GM21717 (cell line): ENCODE measurements at regions not wholly inside any gene's neighbourhood (a gene's known extent, or its start where the extent isn't known, plus 50 kb on each side); places are given as distances from the start of the nearest gene placed in this dataset.

Experiments
- ATAC-seq: cut with Tn5 transposase; IDR thresholded peaks from one replicate; pipeline ENCODE4 v1.9.1; 2021; ENCODE audit warnings: mild to moderate bottlenecking, moderate library complexity; ENCODE audit not compliant: unreplicated experiment

DNA sequence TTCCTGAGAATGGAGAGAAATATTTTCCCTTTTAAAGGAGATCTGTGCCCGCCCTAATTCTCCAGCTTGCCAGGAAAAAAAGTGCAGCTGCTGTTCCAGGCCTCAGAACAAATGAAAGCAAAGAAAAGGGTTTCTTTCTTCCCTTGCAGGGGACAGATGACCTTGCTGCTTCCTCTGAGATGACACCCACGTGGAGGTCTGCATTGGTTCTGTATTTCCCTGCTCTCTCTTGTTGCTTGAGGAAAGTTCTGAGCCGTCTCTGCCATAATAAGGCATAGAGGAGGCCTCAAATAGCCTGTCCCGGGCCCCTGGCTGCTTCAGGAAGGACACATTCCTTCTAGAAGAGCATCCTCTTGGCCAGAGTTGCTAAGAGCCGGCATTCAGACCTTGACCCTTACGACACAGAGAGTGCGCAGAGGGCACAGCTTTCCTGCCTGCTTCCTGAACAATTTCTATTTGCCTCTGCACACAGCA lies 501.8 kb upstream of the SULF2 start:
- ATAC-seq, result no peak

DNA sequence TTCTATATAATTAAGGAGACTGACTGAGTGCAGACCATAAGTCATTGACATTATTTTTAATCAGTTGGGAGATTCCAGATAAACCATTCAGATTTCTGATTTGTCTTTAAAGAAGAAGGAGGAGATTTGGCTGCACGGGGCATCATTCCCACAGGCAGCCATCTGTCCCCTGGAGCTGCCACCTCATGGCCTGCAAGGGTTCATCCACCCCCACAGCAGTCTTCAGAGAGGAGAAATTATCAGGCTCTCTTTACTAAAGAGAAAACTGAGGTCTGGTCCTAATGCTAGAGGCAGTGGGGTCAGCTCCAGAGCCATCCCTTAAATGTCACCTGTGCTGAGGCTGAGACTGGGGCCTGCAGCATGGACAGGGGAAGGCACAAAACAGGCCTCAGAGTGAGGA lies 501.3 kb upstream of the SULF2 start:
- ATAC-seq, result no peak

DNA sequence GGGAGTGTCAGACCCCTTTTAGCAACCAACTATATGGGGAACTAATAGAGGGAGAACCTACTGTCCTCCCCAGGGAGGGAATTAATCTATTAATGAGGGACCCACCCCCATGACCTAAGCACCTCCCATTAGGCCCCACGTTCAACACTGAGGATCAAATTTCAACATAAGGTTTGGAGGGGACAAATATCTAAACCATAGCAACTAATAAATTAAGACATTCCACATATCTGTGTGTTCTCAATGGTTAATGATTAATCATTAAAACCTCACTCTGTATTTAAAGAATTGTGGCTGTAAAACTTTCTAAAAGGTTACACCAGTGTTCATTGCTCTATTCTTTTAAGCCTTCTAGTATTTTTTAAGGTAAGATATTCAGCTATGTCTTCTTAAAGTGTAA lies 500.4 kb upstream of the SULF2 start:
- ATAC-seq, result no peak

DNA sequence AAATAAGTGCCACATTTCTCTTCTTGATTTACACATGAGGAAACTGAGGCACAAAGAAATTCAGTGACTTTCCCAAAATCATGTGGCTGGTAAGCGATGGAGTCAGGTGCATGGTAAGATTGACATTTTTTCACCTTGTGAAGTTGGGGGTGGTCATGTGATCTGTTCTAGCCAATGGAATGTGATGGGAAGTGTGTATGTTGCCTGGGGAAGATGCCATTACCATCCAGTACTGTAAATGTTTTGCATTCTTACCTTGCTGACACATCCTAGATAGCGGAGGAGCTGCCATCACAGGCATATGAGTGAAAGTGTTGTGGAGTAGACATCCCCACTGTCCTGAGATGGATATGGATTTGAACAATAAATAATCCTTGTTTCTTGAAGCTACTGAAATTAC lies 499.6 kb upstream of the SULF2 start:
- no peak for ATAC-seq

DNA sequence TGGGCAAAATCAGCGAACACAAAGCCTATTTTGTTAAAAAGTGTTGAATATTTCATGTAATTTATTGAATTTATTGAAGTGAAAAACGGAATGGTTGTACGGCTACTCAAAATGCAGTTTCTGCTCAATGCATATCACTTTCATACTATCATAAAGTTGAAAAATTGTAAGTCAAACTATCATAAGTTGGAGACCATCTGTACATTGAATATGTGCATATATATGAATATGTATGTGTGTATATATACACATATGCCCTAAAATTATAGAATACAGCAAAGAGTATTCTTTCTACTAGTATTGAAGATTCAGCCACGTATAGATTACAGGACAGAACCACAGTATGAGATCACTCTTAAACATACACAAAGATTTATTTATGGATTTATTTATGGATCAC lies 499.0 kb upstream of the SULF2 start:
- ATAC-seq, result no peak

DNA sequence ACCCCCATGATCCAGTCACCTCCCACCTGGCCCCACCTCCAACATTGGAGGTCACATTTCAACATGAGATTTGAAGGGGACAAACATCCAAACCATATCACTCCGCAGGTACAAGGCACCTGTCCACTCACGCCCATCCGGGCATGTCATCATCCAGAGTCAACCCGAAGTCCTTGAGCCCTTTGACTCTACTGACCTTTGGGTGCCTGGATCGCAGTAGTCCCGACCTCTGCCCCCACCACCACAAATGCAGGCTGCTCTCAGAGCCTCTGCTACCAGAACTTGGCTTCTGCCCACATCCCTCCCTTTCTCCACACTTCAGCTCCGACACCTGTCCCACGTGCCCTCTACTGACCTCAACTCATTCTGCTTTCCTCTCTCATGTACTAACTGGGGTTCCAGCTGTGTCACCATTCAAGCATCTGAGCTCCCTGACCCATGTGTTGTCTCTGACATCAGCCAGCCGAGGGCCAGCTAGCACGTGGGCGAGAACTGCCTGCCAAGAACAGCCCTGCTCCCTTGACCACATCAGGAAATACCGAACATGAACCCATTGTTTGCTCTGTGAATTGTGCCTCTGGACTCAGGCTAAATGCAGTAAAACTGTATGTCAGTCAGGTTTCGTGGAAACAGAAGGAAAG lies 498.3 kb upstream of the SULF2 start:
- no peak for ATAC-seq

DNA sequence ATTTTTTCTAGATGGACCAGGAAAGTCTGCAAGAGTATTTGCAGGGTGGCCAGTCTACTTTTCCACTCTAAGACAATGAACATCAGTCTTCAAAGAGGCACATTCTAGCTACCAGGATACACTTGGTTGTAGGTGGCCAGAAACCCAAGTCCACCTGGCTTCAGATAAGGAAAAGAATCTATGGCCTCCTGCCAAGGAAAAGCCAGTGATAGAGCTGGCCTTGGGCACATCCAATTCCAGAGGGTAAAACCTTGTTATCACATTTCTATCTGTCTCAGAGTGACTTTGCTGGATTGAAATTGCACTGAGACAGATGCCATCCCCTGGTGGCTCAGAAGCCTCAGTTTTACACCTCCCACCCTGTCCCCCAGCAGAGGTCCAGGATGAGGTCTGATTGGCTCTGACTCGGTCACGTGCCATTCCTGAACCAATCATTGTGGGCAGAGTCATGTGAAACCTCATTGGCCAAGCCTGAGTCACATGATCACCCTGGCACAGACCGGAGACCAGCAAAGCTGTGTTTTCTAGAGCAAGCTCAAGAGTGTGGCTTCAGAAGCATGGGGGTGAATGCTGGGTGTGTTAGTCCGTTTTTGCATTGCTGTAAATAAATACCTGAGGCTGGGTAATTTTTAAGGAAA lies 497.4 kb upstream of the SULF2 start:
- ATAC-seq, result no peak

DNA sequence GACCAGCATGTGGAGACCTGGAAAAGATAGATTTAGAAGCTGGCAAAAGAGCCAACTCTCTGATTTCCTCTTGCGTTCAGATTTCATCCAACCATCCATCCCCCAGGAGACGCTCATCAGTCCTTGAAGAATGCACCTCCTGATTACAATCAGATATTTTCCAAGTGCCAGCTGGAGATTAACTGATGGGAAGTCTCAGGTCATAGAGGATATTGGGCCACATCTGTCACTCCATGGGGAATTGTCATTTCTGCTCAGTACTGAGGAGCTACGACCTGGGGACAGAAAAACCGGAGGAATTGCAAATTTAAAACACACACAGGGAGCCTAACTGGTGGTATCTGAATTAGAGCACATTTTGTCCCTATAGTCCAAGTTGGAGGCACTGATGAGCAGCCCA lies 496.2 kb upstream of the SULF2 start:
- no peak for ATAC-seq

DNA sequence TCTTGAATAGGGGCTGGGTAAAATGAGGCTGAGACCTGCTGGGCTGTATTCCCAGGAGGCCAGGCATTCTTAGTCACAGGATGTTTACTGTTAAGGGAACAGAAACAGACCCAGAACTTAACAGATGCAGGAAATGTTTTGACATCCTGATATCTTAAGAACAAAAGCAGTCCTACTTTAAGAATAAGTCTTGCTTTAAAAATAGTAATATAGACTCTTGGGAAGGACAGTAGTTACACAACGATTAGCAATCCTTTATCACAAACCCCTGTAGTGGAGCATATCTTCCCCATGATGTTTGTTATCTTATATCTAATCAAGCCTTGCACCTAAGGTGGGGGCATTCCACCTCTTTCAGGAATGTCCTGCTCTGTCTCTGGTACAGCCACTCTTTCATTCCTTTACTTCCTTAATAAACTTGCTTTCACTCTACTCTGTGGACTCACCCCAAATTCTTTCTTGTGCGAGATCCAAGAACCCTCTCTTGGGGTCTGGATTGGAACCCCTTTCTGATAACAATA lies 493.7 kb upstream of the SULF2 start:
- ATAC-seq, result no peak

DNA sequence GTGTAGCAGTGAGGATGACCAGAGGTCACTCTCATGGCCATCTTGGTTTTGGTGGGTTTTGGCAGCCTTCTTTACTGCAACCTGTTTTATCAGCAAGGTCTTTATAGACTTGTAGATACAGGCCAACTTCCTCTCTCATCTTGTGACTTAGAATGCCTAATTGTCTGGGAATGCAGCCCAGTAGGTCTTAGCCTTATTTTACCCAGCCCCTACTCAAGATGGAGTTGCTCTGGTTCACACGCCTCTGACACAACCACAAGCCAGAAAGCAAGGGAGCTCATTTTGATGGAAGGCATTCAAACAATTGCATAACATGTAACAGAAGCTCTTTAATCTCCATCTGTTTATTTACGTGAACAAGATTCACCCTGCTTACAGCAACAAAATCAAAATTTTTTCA lies 492.0 kb upstream of the SULF2 start:
- ATAC-seq, result no peak

DNA sequence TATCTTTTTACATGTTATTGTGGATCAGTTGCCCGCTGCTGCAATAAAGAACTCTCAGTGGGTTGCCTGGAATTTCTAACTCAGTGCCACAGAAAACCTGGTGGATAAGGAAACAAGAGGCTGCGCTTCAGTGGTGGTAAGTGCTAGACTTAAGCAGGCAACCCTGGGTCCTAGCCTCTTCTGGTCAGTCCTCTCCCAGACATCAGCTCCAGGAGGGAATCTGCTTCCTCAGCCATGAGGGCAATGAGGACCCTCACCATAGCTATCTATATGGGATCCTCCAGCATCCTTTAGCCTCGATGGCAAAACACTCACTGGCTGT lies 490.7 kb upstream of the SULF2 start:
- no peak for ATAC-seq

DNA sequence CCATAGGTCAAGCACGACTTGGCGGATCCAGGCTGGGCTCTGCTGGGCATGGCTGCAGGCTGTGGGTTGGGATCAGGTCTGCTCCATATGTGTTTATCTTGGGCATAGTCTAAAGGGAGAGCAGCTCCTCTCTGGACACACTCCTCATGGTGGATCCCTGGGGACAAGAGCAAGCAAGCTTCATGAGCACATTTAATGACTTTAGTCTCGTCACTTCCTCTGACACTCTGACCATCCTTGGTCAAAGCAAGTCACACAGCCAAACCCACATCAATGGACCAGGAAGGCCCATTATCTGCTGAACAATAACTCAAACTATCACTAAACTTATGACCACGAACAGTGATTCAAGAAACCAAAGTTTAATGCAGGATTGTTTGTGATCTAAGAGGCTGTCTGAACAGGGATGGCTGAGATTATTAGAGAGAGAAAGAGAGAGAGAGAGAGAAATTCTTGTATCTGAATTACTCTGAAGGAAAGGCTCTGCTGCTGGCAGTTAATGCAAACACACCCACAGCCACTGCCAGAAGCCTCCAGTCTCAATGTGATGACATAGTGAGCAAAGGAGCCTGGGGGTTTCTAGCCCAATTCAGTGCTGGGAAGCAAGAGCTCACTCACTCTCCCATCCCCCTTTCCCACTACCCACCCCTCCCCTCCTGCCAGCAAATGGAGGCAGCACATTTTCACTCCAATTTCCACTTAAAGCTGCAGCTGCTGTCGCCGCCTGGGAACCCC lies 490.2 kb upstream of the SULF2 start:
- no peak for ATAC-seq

DNA sequence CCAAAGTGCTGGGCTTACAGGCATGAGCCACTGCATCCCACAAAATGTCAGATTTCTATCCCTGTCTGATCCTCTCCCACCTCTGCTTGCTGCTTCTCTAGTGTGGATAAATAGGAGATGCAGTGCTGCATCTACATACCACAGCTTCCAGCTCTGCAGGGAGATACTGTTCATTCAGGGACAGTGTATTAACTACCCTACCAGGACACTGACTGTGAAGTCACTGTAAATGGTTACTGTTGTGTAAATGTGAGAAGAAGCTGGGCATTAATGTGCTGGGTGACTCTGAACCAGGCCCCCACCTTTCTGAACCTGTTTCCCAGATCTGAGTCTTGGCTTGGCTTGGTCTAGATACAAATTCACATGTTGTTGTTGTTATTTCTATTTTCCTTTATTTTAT lies 488.6 kb upstream of the SULF2 start:
- no peak for ATAC-seq

DNA sequence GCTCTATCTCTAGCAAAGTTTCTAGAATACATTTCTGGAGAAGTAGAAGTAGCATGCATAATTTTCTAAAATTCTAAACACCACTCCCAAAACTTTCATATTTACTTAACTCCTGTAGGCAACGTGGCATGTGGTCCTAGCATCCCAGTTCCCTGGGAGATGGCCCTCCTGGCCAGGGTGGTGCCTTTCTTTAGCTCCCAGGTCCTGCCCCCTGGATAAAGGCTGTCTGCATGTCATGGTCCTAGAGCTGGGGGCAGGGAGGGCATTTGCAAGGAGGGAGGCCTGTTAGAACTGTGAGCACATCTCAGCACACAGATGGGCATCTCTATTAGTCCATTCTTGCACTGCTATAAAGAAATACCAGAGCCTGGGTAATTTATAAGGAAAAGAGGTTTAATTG lies 485.6 kb upstream of the SULF2 start:
- no peak for ATAC-seq

DNA sequence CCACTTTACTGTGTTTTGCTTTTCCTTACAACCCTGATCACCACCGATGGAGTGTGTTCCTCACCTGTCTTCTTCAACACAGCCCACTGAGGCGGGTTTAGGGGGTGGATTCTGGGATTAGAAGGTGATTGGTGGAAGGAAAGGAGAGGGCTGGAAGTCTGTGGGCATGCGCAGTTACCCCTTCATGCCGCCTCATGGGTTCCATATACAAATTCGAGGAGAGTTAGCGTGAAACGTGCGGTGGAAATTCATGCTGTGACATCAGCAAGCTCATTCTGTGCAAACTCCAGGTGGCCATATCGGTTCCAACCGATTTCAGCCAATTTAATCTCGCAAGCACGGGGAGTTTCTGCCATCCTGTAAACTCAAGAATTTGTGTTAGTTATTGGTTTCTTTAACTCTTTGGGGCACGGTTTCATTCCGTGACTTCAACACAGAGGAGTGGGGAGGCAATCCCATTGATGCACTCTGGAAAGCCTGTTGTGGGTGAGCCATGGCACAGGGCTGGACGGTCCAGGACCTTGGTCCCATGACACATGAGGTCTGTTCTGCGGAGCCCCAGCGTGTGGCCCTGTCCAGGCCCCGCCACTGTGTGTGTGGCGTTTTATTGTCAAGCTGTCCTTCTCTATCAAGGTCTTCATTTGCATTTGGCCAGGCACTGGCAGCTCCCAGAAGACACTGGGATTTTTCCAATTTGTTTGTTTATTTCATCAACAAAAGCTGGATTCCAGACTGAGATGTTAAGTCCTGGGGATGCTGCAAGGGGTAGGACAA lies 482.8 kb upstream of the SULF2 start:
- ATAC-seq, result no peak

DNA sequence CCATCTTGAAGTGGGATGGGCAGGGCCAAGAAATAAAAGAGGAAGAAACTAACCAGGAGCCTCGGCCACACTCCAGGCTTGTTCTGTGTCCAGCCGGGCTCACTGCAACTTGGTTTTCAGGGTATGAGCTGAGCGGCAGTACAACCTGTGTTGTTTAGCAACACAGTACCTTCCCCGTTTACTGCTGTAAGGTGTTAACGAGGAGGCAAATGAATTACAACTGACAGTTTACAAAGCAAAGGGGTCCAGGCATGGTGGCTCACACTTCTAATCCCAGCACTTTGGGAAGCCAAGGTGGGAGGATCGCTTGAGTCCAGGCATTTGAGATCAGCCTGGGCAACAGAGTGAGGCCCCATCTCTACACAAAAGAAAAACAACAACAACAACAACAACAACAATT lies 481.3 kb upstream of the SULF2 start:
- ATAC-seq, result no peak

DNA sequence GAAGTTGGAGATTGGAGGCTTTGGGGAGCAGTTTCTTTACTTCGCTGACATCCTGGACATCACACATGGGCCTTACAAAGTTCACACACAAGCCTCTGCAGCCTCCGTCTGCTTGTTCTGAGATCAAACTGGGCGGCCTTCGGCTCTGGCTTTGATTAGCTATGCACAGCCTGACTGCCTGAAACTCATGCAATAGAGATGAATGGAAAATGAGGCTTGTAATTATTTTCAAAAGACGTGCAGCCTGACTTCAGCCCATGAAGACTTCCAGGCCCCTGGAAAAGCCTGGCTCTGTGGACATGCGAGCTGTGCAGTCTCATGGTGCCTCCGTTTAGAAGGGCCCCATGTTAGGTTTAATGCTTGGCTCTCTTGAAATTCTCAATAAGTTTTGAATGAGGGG lies 480.5 kb upstream of the SULF2 start:
- ATAC-seq, result no peak

DNA sequence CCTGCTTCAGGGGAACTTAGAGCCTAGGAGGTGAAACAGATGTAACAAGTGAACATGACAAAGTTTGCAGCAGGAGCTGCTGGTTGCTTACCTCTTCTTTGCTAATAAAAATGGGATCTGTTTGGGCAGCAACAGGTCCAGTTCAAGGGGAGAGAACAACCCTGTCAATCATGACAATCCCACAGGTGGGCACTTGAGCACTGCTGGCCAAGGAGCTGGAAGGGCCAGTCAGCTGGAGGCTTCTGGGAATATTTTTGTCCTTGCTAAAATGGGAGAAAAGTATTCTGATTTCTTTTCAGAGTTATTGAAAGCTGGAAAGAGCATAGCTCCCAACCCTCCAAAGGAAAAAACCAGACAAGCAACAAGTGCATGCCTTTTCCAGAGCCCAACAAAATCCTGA lies 477.7 kb upstream of the SULF2 start:
- no peak for ATAC-seq

DNA sequence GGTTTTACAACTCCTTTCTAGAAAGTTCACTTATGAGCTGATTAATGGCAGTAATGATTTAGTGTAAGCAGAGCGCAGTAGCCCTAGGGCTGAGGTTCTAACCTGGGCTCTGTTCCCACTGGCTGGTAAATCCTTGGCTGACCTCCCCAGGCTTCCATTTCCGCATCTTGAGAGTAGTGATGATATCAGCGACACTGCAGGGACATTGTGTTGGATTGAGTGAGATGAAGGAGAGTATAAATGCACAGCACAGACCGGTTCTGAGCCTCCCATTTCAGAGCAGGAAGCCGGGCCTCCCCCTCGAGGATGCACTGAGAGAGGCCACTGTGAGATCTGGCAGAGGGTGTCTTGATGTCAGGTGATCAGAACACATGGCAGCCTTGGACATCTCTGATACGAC lies 477.2 kb upstream of the SULF2 start:
- no peak for ATAC-seq

DNA sequence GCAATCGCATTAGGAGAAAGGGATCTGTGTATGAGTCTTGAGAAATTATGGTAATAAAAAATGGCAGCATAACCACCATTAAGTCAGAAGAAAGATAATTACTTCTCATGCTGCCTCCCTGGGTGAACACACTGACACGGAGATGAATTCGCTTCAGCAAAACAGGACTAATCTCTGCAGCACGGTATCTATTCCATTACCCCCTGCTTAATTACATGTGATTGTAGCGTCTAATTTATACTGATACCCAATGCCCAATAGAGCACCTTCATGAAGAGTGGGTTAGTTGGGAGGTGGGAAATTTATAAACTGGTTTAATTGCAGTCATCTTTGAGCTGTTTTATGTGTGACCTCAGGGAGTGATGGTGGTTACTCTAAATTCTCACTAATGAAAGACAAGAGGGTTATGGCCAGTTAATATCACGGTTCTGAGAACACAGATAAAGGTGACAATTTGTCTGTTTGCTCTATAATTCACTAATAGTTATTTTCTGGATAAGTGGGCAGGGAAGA lies 476.2 kb upstream of the SULF2 start:
- ATAC-seq, result no peak

DNA sequence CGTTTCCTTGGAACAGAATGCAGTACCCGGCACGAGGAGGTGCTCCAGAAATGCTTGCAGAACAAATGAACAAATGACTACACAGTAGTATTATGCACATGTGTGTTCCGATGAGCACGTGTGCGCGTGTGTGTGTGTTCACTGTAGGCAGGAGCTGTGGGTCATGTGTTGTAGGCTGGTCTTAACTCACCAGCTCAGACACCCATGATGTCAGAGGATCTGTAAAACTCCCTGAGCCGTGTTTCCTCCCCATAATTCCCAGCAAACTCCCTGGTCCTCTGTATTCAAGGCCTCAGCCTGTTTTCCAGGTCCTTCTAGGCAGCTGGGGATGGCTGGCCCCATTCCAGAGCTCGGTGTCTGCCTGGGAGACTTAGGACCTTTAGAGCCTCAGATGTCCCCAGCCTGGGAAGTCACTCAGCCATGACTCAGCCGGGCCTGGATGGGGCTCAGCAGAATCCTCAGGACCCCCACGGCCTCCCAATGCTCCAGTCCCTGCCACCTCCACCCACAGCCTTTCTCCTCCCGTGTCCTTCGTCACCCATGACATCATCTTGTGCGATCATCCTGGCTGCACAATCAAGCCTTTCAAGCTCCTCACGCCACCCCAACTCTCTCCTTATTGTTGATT lies 475.0 kb upstream of the SULF2 start:
- ATAC-seq, result no peak
